Caco-2 (cell line): ENCODE measurements at regions not wholly inside any gene's neighbourhood (a gene's known extent, or its start where the extent isn't known, plus 50 kb on each side); places are given as distances from the start of the nearest gene placed in this dataset.

Experiments
- BruUV-seq: library from RNA; stranded (reverse); fragments of 400-500 nt; replicated peaks from 2 replicates; lab custom pipeline; 2021; lab: Mats Ljungman, UMichigan
- CTCF ChIA-PET: fragments of 300-600 bp; sonication (Branson Sonifier 250); formaldehyde crosslinking; loops from one replicate; lab custom pipeline; 2022; ENCODE audit warnings: antibody characterized with exemption; lab: Charles Lee
- POLR2A ChIA-PET: fragments of 300-600 bp; sonication (Branson Sonifier 250); formaldehyde crosslinking; loops from one replicate; lab custom pipeline; 2022; ENCODE audit warnings: antibody characterized with exemption; lab: Charles Lee
- DNase-seq, 2 experiments: peaks; one replicate each; pipeline versions ENCODE4 v3.0.0 to v3.0.0-alpha.2; 2020 to 2022
- H3K27me3 ChIP-seq: replicated peaks from 2 replicates; pipeline ENCODE4 v1.6.0; 2011; ENCODE audit warnings: low read length; ENCODE audit not compliant: control insufficient read depth, insufficient read depth
- H3K36me3 ChIP-seq: 2 replicates; pipeline ENCODE4 v1.5.1; 2011; ENCODE audit warnings: low read length; ENCODE audit not compliant: control insufficient read depth, insufficient read depth
- H3K4me1 ChIP-seq: fragments of 250-450 bp; sonication (Bioruptor Pico); 2 replicates; pipeline ENCODE4 v1.5.1; 2020; ENCODE audit warnings: mild to moderate bottlenecking
- H3K4me3 ChIP-seq: 2 replicates; pipeline ENCODE4 v1.5.1; 2011; ENCODE audit warnings: low read depth, mild to moderate bottlenecking, control low read depth, low read length
- H3K9me3 ChIP-seq: fragments of 250-450 bp; sonication (Bioruptor Pico); 2 replicates; pipeline ENCODE4 v1.5.1; 2020; ENCODE audit warnings: mild to moderate bottlenecking, moderate library complexity
- H3K27ac Mint-ChIP-seq: one replicate; pipeline ENCODE4 v1.8.0; 2022; ENCODE audit warnings: mixed read lengths; ENCODE audit not compliant: unreplicated experiment
- H3K27me3 Mint-ChIP-seq: one replicate; pipeline ENCODE4 v1.8.0; 2022; ENCODE audit warnings: mixed read lengths; ENCODE audit not compliant: insufficient read depth, unreplicated experiment
- H3K36me3 Mint-ChIP-seq: one replicate; pipeline ENCODE4 v1.8.0; 2022; ENCODE audit warnings: mild to moderate bottlenecking, mixed read lengths; ENCODE audit not compliant: insufficient read depth, unreplicated experiment
- H3K4me1 Mint-ChIP-seq: one replicate; pipeline ENCODE4 v1.8.0; 2022; ENCODE audit warnings: low read depth, mixed read lengths; ENCODE audit not compliant: unreplicated experiment
- H3K4me3 Mint-ChIP-seq: one replicate; pipeline ENCODE4 v1.8.0; 2022; ENCODE audit warnings: mild to moderate bottlenecking, moderate library complexity, mixed read lengths; ENCODE audit not compliant: unreplicated experiment
- H3K9me3 Mint-ChIP-seq: one replicate; pipeline ENCODE4 v1.8.0; 2022; ENCODE audit warnings: mixed read lengths; ENCODE audit not compliant: unreplicated experiment
- intact Hi-C: fragments of 100-400 bp; cut with micrococcal nuclease; formaldehyde crosslinking; loops from one replicate; pipeline ENCODE4 v1.10.0; 2022; ENCODE audit not compliant: unreplicated experiment
- TF ChIP-seq, protein P1 (sequence below), 2 experiments: fragments of 200-600 bp in 1 of 2; IDR thresholded peaks; 1 replicate in 1 of 2; 2 replicates in 1 of 2; pipeline versions ENCODE4 v1.5.1 to v1.8.0; 2011 to 2022; ENCODE audit warnings: antibody characterized with exemption in 1 of 2, control low read depth in 1 of 2, inconsistent platforms in 1 of 2, low read depth in 1 of 2, low read length in 1 of 2, mild to moderate bottlenecking in 1 of 2, moderate library complexity in 1 of 2; ENCODE audit not compliant: insufficient read depth in 1 of 2, severe bottlenecking in 1 of 2, unreplicated experiment in 1 of 2

DNA sequence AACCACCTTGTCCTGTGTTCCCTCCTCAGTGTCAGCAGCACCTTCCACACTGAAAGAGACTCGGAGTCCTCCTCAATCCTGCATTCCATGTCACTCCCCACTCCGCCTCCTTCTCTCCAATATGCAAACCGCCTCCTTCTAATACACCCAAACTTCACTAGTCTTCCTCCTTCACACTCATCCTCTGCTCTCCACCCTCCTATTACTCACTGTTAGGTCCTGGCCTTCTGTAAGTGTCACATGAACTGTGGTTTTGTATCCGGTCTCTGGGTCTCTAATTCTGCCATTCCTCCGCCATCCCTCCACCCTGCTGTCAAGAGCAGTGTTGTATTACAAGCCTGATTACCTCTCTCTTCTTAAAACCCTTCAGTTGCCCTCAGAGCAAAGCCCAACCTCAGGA lies 200.5 kb upstream of the CDYL start:
- Mint-ChIP-seq H3K36me3 (no peaks in the 10 kb centered on the region), H3K27me3 (no peaks in the 10 kb centered on the region), H3K4me1 (peaks cover 6% of the 10 kb centered on the region), H3K4me3 (no peak overlapping the region), H3K27ac (no peak overlapping the region), H3K9me3 (peaks cover 26% of the 10 kb centered on the region)
- Histone ChIP-seq H3K4me3 (no peak overlapping the region), H3K4me1 (no peaks in the 10 kb centered on the region), H3K36me3 (no peaks in the 10 kb centered on the region), H3K9me3 (peaks cover 12% of the 10 kb centered on the region), H3K27me3 (no peaks in the 10 kb centered on the region)
- DNase-seq: no peak
- no TSS peak for BruUV-seq
- ChIA-PET CTCF (no interaction called here), POLR2A (no interaction called here)
- intact Hi-C loops: no loop called here
- TF ChIP-seq, protein P1, sequence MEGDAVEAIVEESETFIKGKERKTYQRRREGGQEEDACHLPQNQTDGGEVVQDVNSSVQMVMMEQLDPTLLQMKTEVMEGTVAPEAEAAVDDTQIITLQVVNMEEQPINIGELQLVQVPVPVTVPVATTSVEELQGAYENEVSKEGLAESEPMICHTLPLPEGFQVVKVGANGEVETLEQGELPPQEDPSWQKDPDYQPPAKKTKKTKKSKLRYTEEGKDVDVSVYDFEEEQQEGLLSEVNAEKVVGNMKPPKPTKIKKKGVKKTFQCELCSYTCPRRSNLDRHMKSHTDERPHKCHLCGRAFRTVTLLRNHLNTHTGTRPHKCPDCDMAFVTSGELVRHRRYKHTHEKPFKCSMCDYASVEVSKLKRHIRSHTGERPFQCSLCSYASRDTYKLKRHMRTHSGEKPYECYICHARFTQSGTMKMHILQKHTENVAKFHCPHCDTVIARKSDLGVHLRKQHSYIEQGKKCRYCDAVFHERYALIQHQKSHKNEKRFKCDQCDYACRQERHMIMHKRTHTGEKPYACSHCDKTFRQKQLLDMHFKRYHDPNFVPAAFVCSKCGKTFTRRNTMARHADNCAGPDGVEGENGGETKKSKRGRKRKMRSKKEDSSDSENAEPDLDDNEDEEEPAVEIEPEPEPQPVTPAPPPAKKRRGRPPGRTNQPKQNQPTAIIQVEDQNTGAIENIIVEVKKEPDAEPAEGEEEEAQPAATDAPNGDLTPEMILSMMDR (IDR thresholded peaks at IDR 0.05; ENCODE audit: insufficient read depth in 1 of 2, low read depth in 1 of 2, low read length in 1 of 2, severe bottlenecking in 1 of 2, unreplicated experiment in 1 of 2): no peak

DNA sequence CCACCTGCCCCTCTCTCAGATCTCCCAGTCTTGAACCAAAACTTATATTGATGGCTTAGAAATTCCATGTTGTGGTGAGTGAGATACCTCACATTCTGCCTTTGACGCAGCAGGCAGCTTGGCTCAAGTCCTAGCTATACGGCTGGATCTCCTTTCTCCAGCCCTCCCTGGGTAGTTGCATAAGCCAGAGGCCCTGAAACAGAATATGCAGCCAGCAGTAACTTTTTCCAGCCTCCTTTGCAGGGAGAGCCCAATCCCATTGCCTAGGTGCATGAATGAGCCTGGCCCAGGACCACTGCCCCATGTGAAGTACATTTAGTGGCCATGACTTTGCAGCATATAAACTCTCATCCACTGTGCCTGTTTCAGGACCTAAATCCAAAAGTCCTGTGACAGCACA lies 202.2 kb upstream of the CDYL start:
- intact Hi-C loops: no loop called here
- Mint-ChIP-seq H3K4me1 (no peaks in the 10 kb centered on the region), H3K27ac (no peak overlapping the region), H3K27me3 (no peaks in the 10 kb centered on the region), H3K9me3 (peaks cover 29% of the 10 kb centered on the region), H3K36me3 (no peaks in the 10 kb centered on the region), H3K4me3 (no peak overlapping the region)
- CTCF ChIA-PET: no interaction called here
- peaks cover 21% of the 10 kb centered on the region for H3K9me3 ChIP-seq
- H3K27me3 ChIP-seq: no peaks in the 10 kb centered on the region
- POLR2A ChIA-PET: no interaction called here
- H3K36me3 ChIP-seq: no peaks in the 10 kb centered on the region
- TF ChIP-seq, protein P1 (IDR thresholded peaks at IDR 0.05; ENCODE audit: insufficient read depth in 1 of 2, low read depth in 1 of 2, low read length in 1 of 2, severe bottlenecking in 1 of 2, unreplicated experiment in 1 of 2): no peak
- H3K4me3 ChIP-seq: no peak overlapping the region
- no TSS peak for BruUV-seq
- DNase-seq: no peak
- H3K4me1 ChIP-seq: no peaks in the 10 kb centered on the region

DNA sequence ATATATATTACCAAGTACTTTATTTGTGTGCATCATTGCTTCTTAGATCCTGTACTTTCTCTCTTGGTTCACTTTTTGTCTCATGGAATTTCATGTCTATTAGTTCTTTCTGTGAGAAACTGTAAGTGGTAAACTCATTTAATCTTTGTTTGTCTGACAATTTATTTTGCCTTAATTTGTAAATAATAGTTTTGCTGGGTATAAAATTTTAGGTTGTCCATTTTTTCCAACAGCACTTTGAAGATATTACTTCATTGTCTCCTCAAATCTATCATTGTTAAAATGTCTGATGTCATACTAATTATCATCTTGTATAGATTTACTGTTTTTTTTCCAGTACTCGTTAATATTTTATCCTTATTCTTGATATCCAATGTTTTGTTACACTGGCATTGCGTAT lies 205.2 kb upstream of the CDYL start:
- ChIA-PET POLR2A (no interaction called here), CTCF (no interaction called here)
- H3K9me3 Mint-ChIP-seq: peaks cover 29% of the 10 kb centered on the region
- DNase-seq: no peak
- H3K4me3 Mint-ChIP-seq: no peak overlapping the region
- H3K4me1 Mint-ChIP-seq: no peaks in the 10 kb centered on the region
- H3K27ac Mint-ChIP-seq: no peak overlapping the region
- BruUV-seq: no TSS peak
- H3K36me3 Mint-ChIP-seq: no peaks in the 10 kb centered on the region
- no peaks in the 10 kb centered on the region for H3K4me1 ChIP-seq
- TF ChIP-seq, protein P1 (IDR thresholded peaks at IDR 0.05; ENCODE audit: insufficient read depth in 1 of 2, low read depth in 1 of 2, low read length in 1 of 2, severe bottlenecking in 1 of 2, unreplicated experiment in 1 of 2): no peak
- no peaks in the 10 kb centered on the region for H3K27me3 ChIP-seq
- H3K36me3 ChIP-seq: no peaks in the 10 kb centered on the region
- peaks cover 18% of the 10 kb centered on the region for H3K9me3 ChIP-seq
- intact Hi-C loops: no loop called here
- peaks cover 2% of the 10 kb centered on the region for H3K27me3 Mint-ChIP-seq
- no peak overlapping the region for H3K4me3 ChIP-seq
